Spleen (tissue), 11 donors: ENCODE measurements at regions not wholly inside any gene's neighbourhood (a gene's known extent, or its start where the extent isn't known, plus 50 kb on each side); places are given as distances from the start of the nearest gene placed in this dataset.

ENCODE experiments used
- DNase-seq: peaks from one replicate; pipeline ENCODE4 v3.0.0-alpha.2; 2020
- H3K27ac ChIP-seq, 8 donors: fragments of 200-600 bp; sonication (generic) in 7 of 8; 1 replicate in 4 of 8; 2 replicates in 4 of 8; pipeline versions ENCODE4 v1.5.0 to v1.8.0; 2016 to 2021; ENCODE audit warnings: inconsistent platforms in 4 of 8, mild to moderate bottlenecking in 4 of 8, moderate library complexity in 1 of 8
- H3K27me3 ChIP-seq, 7 donors: fragments of 200-600 bp; sonication (generic) in 6 of 7; replicated peaks in 1 of 7; 1 replicate in 4 of 7; 2 replicates in 3 of 7; pipeline versions ENCODE4 v1.5.0 to v1.8.0; 2016 to 2021; ENCODE audit warnings: inconsistent platforms in 3 of 7, mild to moderate bottlenecking in 1 of 7
- H3K36me3 ChIP-seq, 6 donors: fragments of 200-600 bp; sonication (generic) in 5 of 6; 1 replicate in 4 of 6; 2 replicates in 2 of 6; pipeline versions ENCODE4 v1.5.0 to v1.8.0; 2016 to 2021; ENCODE audit warnings: inconsistent platforms in 2 of 6
- H3K4me1 ChIP-seq, 6 donors: fragments of 200-600 bp; sonication (generic) in 5 of 6; 1 replicate in 3 of 6; 2 replicates in 3 of 6; pipeline versions ENCODE4 v1.5.0 to v1.8.0; 2016 to 2021; ENCODE audit warnings: inconsistent platforms in 3 of 6
- H3K4me3 ChIP-seq, 8 donors: fragments of 200-600 bp; sonication (generic) in 7 of 8; 1 replicate in 4 of 8; 2 replicates in 4 of 8; pipeline versions ENCODE4 v1.5.0 to v1.8.0; 2016 to 2021; ENCODE audit warnings: inconsistent platforms in 4 of 8, mild to moderate bottlenecking in 4 of 8, moderate library complexity in 2 of 8
- H3K9me3 ChIP-seq, 8 donors: fragments of 200-600 bp; sonication (generic) in 7 of 8; 1 replicate in 4 of 8; 2 replicates in 4 of 8; pipeline versions ENCODE4 v1.5.0 to v1.8.0; 2016 to 2021; ENCODE audit warnings: inconsistent platforms in 4 of 8
- POLR2A ChIP-seq, 3 donors: fragments of 450-650 bp; IDR thresholded peaks; one replicate each; pipeline ENCODE4 v1.5.1; 2017; ENCODE audit warnings: antibody characterized with exemption in 3 of 3, mild to moderate bottlenecking in 1 of 3
- POLR2AphosphoS5 ChIP-seq, 3 donors: sonication (generic); formaldehyde crosslinking; IDR thresholded peaks; one replicate each; pipeline ENCODE4 v1.5.1; 2017; ENCODE audit warnings: antibody characterized with exemption in 3 of 3
- WGBS, 5 donors: extraction: QIAGEN DNeasy Blood & Tissue Kit in 3 of 5; methylation state at CpG; one replicate each; pipeline versions ENCODE4 v1.1.5 to v1.1.7; 2013 to 2018; 5-methylcytosine and 5-hydroxymethylcytosine counted together
- intact Hi-C: fragments of 100-400 bp; cut with DNase I; formaldehyde crosslinking; loops from one replicate; pipeline ENCODE4 v1.15.0; 2023; ENCODE audit warnings: low total_unique reads
- TF ChIP-seq, protein P1 (sequence below), 11 experiments: fragments of 200-600 bp in 7 of 11; fragments of 450-650 bp in 4 of 11; sonication (generic) in 4 of 11; IDR thresholded peaks in 8 of 11; conservative IDR thresholded peaks in 3 of 11; 1 replicate in 7 of 11; 2 replicates in 4 of 11; pipeline versions ENCODE4 v1.4.0 to v1.8.0; 2016 to 2021; ENCODE audit warnings: antibody characterized with exemption in 11 of 11, inconsistent platforms in 4 of 11, mild to moderate bottlenecking in 1 of 11
- donor health status: healthy with polysubstance abuse.
- donor health status: DM: no; HTN: no; CAD: no; lungs with moderate emphysema.
- donor health status: DM: no; HTN: no; CAD: no.
- donor health status: Bipolar disorder and iron deficiency.
- donor health status: healthy.
- donor health status: DM: no; HTN: no; CAD: no.
- donor health status: DM: yes; HTN: yes; CAD: no.

DNA sequence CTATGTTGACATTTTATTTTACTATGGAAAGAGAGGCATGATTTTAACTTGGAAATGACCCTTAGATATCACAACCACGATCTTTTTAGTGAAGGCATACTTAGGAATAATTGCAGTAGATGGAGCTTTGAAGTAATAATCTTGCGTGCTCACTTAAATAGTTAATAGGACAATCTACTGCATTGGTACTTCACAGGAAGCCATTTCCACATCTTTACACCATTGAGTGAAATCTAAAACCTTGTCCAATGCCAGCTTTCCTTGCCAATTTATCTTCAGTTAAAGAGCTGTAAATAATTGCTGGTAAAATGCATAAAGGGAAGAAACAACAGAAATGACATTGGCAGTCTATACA lies 586.3 kb downstream of the ADGRL2 start:
- Histone ChIP-seq H3K4me3 (no peak overlapping the region), H3K27me3 (no peaks in the 10 kb centered on the region), H3K36me3 (no peaks in the 10 kb centered on the region), H3K4me1 (no peaks in the 10 kb centered on the region), H3K9me3 (peaks cover 0 to 8% (median 0%) of the 10 kb centered on the region in 8 donors), H3K27ac (no peak overlapping the region)
- no peak for TF ChIP-seq POLR2AphosphoS5 (IDR thresholded peaks at IDR 0.05)
- TF ChIP-seq POLR2A (IDR thresholded peaks at IDR 0.05) = no peak
- TF ChIP-seq, protein P1, sequence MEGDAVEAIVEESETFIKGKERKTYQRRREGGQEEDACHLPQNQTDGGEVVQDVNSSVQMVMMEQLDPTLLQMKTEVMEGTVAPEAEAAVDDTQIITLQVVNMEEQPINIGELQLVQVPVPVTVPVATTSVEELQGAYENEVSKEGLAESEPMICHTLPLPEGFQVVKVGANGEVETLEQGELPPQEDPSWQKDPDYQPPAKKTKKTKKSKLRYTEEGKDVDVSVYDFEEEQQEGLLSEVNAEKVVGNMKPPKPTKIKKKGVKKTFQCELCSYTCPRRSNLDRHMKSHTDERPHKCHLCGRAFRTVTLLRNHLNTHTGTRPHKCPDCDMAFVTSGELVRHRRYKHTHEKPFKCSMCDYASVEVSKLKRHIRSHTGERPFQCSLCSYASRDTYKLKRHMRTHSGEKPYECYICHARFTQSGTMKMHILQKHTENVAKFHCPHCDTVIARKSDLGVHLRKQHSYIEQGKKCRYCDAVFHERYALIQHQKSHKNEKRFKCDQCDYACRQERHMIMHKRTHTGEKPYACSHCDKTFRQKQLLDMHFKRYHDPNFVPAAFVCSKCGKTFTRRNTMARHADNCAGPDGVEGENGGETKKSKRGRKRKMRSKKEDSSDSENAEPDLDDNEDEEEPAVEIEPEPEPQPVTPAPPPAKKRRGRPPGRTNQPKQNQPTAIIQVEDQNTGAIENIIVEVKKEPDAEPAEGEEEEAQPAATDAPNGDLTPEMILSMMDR (IDR thresholded peaks at IDR 0.05 in 8 of 11, conservative IDR thresholded peaks at IDR 0.05 in 3 of 11) = no peak
- no peak for DNase-seq
- 70 to 82% (median 73%) methylated on average over 2 of the region's 2 CpGs for WGBS, 5 donors
- intact Hi-C loops = no loop called here

DNA sequence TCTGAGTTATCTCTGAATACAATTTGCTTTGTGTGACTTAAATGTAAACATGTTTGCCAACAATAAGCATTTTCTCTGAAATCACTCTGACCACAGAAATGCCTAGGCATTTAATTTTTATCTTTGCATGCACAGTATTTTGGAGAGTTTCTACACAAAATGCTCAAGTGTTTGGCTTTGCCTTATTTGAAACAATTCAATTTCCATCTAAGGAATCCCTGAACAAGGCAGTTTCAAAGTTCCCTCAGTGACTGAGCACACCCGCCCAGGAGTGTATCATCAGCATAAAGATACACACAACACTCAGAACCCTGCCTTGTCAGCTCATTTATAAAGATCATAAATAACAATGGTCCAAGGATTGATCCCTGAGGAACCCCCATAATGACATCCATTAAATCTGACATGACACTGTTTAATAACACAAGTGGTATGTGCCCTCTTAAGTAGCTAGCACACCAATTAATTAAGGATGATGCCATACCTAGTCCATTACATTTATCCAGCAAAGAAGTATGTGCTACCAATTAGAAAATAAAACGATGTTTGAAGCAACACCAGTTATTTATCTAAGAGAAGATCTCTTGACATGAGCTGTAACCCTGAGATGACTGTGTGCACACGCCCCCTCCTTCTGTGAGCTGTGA lies 585.8 kb downstream of the ADGRL2 start:
- no peak for TF ChIP-seq POLR2A (IDR thresholded peaks at IDR 0.05)
- no peak for TF ChIP-seq POLR2AphosphoS5 (IDR thresholded peaks at IDR 0.05)
- TF ChIP-seq, protein P1 (IDR thresholded peaks at IDR 0.05 in 8 of 11, conservative IDR thresholded peaks at IDR 0.05 in 3 of 11) = no peak

DNA sequence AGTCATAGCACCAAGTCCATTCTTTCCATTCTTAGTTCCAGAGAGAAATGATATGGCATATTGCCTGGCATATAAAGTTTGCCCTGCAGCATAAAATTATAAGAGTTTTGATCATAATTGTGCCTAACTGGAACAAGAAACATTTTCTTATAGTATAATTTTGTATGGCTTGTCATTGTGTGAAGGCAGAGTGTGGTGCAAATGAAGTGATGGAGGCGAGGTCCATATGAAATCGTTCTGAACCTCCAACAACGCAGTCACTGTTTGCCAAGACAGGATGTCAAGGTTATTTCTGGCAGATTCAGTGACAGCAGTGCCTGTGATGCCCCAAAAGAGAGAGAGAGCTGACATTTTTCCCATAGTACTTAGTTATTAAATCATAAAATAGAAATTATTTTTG lies 584.0 kb downstream of the ADGRL2 start:
- Histone ChIP-seq H3K36me3 (no peaks in the 10 kb centered on the region), H3K27me3 (no peaks in the 10 kb centered on the region), H3K4me3 (no peak overlapping the region), H3K4me1 (no peaks in the 10 kb centered on the region), H3K9me3 (peaks cover 0 to 10% (median 2%) of the 10 kb centered on the region in 8 donors), H3K27ac (no peak overlapping the region)
- TF ChIP-seq POLR2AphosphoS5 (IDR thresholded peaks at IDR 0.05) (no peak), POLR2A (IDR thresholded peaks at IDR 0.05) (no peak)
- TF ChIP-seq, protein P1 (IDR thresholded peaks at IDR 0.05 in 8 of 11, conservative IDR thresholded peaks at IDR 0.05 in 3 of 11) = no peak
- no peak for DNase-seq
- intact Hi-C loops = no loop called here
- 66 to 86% (median 78%) methylated on average over 3 of the region's 3 CpGs for WGBS, 5 donors

More for the DNA sequence above, 585.8 kb downstream of the ADGRL2 start:
- DNase-seq = no peak
- Histone ChIP-seq H3K4me3 (no peak overlapping the region), H3K4me1 (no peaks in the 10 kb centered on the region), H3K9me3 (peaks cover 0 to 8% (median 0%) of the 10 kb centered on the region in 8 donors), H3K36me3 (no peaks in the 10 kb centered on the region), H3K27me3 (no peaks in the 10 kb centered on the region), H3K27ac (no peak overlapping the region)
- WGBS, 5 donors = 64 to 77% (median 68%) methylated on average over 3 of the region's 3 CpGs
- intact Hi-C loops = no loop called here

DNA sequence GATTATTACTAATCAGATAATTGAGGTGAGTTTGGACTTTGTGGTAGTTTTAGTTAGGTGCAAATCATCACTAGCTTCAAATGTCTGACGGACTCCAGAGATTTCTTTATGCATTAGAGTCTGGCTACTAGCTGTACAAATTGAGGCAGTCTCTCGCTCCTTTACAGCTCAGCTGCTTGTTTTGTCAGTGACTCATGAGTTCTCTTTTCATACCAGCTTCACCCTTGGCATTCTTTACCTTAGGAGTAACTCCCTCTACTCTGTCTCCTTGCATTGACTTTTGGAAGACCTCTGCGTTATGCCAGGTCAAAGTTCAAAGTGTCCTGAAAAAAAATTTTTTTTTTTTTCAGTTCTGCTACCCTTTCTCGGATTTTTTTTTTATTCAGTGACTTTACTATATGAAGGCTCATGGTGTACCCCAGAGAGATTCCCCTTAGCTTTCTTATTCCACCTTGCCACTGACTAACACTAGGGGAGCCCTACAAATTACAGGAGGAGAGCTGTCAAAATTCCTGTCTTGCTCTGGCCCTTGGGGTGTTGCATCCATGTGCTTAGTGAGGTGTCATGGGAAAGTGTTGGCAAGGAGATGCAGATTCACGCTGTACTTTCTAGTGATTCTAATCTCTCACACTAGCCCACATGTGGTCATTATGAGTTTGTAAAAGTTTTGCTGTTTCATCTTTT lies 576.6 kb downstream of the ADGRL2 start:
- no peaks in the 10 kb centered on the region for H3K27me3 ChIP-seq
- no peaks in the 10 kb centered on the region for H3K36me3 ChIP-seq
- intact Hi-C loops = no loop called here
- peaks cover 0 to 7% (median 2%) of the 10 kb centered on the region in 8 donors for H3K9me3 ChIP-seq
- WGBS, 5 donors = 74 to 85% (median 77%) methylated on average over 5 of the region's 5 CpGs
- H3K4me3 ChIP-seq = no peak overlapping the region
- no peak for TF ChIP-seq POLR2AphosphoS5 (IDR thresholded peaks at IDR 0.05)
- TF ChIP-seq, protein P1 (IDR thresholded peaks at IDR 0.05 in 8 of 11, conservative IDR thresholded peaks at IDR 0.05 in 3 of 11) = no peak
- TF ChIP-seq POLR2A (IDR thresholded peaks at IDR 0.05) = no peak
- no peak overlapping the region for H3K27ac ChIP-seq
- no peaks in the 10 kb centered on the region for H3K4me1 ChIP-seq
- no peak for DNase-seq
